K562 (cell line): ENCODE measurements at regions not wholly inside any gene's neighbourhood (a gene's known extent, or its start where the extent isn't known, plus 50 kb on each side); places are given as distances from the start of the nearest gene placed in this dataset.

Experiments used
- ATAC-seq: fragments of 200-7000 bp; cut with Tn5 transposase; 3 replicates; pipeline ENCODE4 v1.9.1; 2020; ENCODE audit warnings: moderate library complexity
- BruUV-seq: library from RNA; stranded (reverse); fragments of 400-500 nt; replicated peaks from 2 replicates; lab custom pipeline; 2021; lab: Mats Ljungman, UMichigan
- CTCF ChIA-PET: fragments of 300-600 bp; formaldehyde crosslinking; extraction: SDS; loops from one replicate; lab custom pipeline; 2021; ENCODE audit warnings: low intra/inter-chr PET ratio; lab: Yijun Ruan, JAX
- POLR2A ChIA-PET: fragments of 300-600, 350-650 bp; sonication (Branson Sonifier 250); formaldehyde crosslinking; extraction: SDS; loops from one replicate; lab custom pipeline; 2021; ENCODE audit warnings: antibody characterized with exemption, inconsistent platforms; lab: Yijun Ruan, JAX
- DNase-seq, 4 experiments: peaks; one replicate each; pipeline versions ENCODE4 v3.0.0 to v3.0.0-alpha.2; 2011 to 2018; ENCODE audit warnings: low spot score in 3 of 4, mixed read lengths in 3 of 4; ENCODE audit errors: extremely low read depth in 1 of 4
- FAIRE-seq: peaks from 2 replicates; lab custom pipeline; 2011; peaks lifted over from hg19 to GRCh38; lab: Jason Lieb, UNC
- H2AFZ ChIP-seq: 2 replicates; pipeline ENCODE4 v1.6.0; 2011; ENCODE audit warnings: low read depth, low read length, control low read depth, inconsistent platforms
- H3K27ac ChIP-seq: fragments of 200-600 bp; 3 replicates; pipeline ENCODE4 v1.8.0; 2011; ENCODE audit warnings: low read depth, mild to moderate bottlenecking, control low read depth, inconsistent platforms, low read length, moderate library complexity, mixed read lengths; ENCODE audit errors: extremely low read depth
- H3K27me3 ChIP-seq, 2 experiments: fragments of 300-600 bp in 1 of 2; 2 replicates in 1 of 2; 3 replicates in 1 of 2; pipeline versions ENCODE4 v1.6.0 to v1.8.0; 2011; ENCODE audit warnings: inconsistent platforms in 2 of 2, low read length in 2 of 2, mild to moderate bottlenecking in 1 of 2, mixed read lengths in 1 of 2, moderate library complexity in 1 of 2; ENCODE audit not compliant: control insufficient read depth in 2 of 2, insufficient read depth in 2 of 2
- H3K36me3 ChIP-seq: fragments of 300-600 bp; 3 replicates; pipeline ENCODE4 v1.8.0; 2011; ENCODE audit warnings: mild to moderate bottlenecking, low read length, inconsistent platforms; ENCODE audit not compliant: control insufficient read depth, insufficient read depth
- H3K4me1 ChIP-seq, 2 experiments: fragments of 200-600 bp in 1 of 2; replicated peaks in 1 of 2; 2 replicates in 1 of 2; 3 replicates in 1 of 2; pipeline versions ENCODE4 v1.5.1 to v1.8.0; 2011; ENCODE audit warnings: inconsistent platforms in 2 of 2, low read length in 2 of 2, mild to moderate bottlenecking in 1 of 2, mixed read lengths in 1 of 2, moderate library complexity in 1 of 2; ENCODE audit not compliant: control insufficient read depth in 2 of 2, insufficient read depth in 2 of 2
- H3K4me2 ChIP-seq: 2 replicates; pipeline ENCODE4 v1.6.1; 2011; ENCODE audit warnings: low read length, control low read depth, inconsistent platforms, mixed read lengths; ENCODE audit not compliant: insufficient read depth
- H3K4me3 ChIP-seq: fragments of 200-600 bp; sonication (generic), shearing (Covaris generic); 2 replicates; pipeline ENCODE4 v1.5.1; 2016; ENCODE audit warnings: control low read depth, inconsistent platforms
- H3K79me2 ChIP-seq: fragments of 200-600 bp; 3 replicates; pipeline ENCODE4 v1.8.0; 2011; ENCODE audit warnings: low read length, inconsistent platforms; ENCODE audit not compliant: control insufficient read depth, insufficient read depth
- H3K9ac ChIP-seq, 2 experiments: 2 replicates each; pipeline versions ENCODE4 v1.6.0 to v1.6.1; 2011; ENCODE audit warnings: low read depth in 2 of 2, low read length in 2 of 2, control low read depth in 1 of 2, inconsistent platforms in 1 of 2, mild to moderate bottlenecking in 1 of 2, mixed read lengths in 1 of 2; ENCODE audit not compliant: insufficient read depth in 1 of 2
- H3K9me1 ChIP-seq: one replicate; pipeline ENCODE4 v1.6.0; 2011; ENCODE audit warnings: inconsistent platforms, mild to moderate bottlenecking, low read length, moderate library complexity; ENCODE audit not compliant: control insufficient read depth, insufficient read depth
- H3K9me3 ChIP-seq: replicated peaks from 2 replicates; pipeline ENCODE4 v1.5.1; 2011; ENCODE audit warnings: low read depth, low read length, inconsistent platforms; ENCODE audit not compliant: control insufficient read depth, insufficient read depth
- H4K20me1 ChIP-seq: replicated peaks from 2 replicates; pipeline ENCODE4 v1.6.1; 2011; ENCODE audit warnings: low read length, inconsistent platforms, mixed read lengths; ENCODE audit not compliant: control insufficient read depth, insufficient read depth
- C11orf30 ChIP-seq: fragments of 450-650 bp; IDR thresholded peaks from 2 replicates; pipeline ENCODE4 v1.6.1; 2016; ENCODE audit warnings: low read depth, mild to moderate bottlenecking
- EGR1 ChIP-seq: fragments of 450-650 bp; conservative IDR thresholded peaks from 2 replicates; pipeline ENCODE4 v1.6.1; 2017; ENCODE audit warnings: mild to moderate bottlenecking
- FOSL1 ChIP-seq: fragments of 200-800 bp; sonication (Bioruptor generic); conservative IDR thresholded peaks from 2 replicates; pipeline ENCODE4 v1.6.1; 2016; ENCODE audit warnings: missing genetic modification characterization, missing compliant biosample characterization
- FOXA1 ChIP-seq: fragments of 450-650 bp; IDR thresholded peaks from 2 replicates; pipeline ENCODE4 v1.6.1; 2016; ENCODE audit warnings: mild to moderate bottlenecking, borderline replicate concordance
- JUND ChIP-seq, 2 experiments: IDR thresholded peaks; 2 replicates in 1 of 2; 3 replicates in 1 of 2; pipeline ENCODE4 v1.6.1; 2011; ENCODE audit warnings: borderline replicate concordance in 2 of 2, low read depth in 2 of 2, low read length in 2 of 2, improper control_type of control experiment in 1 of 2, missing biosample characterization in 1 of 2, missing genetic modification characterization in 1 of 2, missing genetic modification reagents in 1 of 2
- KAT2B ChIP-seq: IDR thresholded peaks from one replicate; pipeline ENCODE4 v1.6.1; 2012; ENCODE audit warnings: low read depth, mild to moderate bottlenecking, control low read depth, inconsistent platforms, low read length, moderate library complexity
- PTBP1 ChIP-seq: fragments of 200-400 bp; formaldehyde crosslinking; IDR thresholded peaks from 2 replicates; pipeline ENCODE4 v1.6.1; 2017; ENCODE audit warnings: low read depth, low read length
- SMARCA5 ChIP-seq: fragments of 450-650 bp; IDR thresholded peaks from 2 replicates; pipeline ENCODE4 v1.6.1; 2016
- SMARCE1 ChIP-seq: fragments of 450-650 bp; IDR thresholded peaks from 2 replicates; pipeline ENCODE4 v1.7.1; 2016; ENCODE audit warnings: mild to moderate bottlenecking
- XRCC5 ChIP-seq: fragments of 200-400 bp; formaldehyde crosslinking; IDR thresholded peaks from 2 replicates; pipeline ENCODE4 v1.6.1; 2017; ENCODE audit warnings: low read depth, mild to moderate bottlenecking, low read length
- ZNF146 ChIP-seq: IDR thresholded peaks from one replicate; pipeline ENCODE4 v1.6.1; 2018; ENCODE audit warnings: missing compliant biosample characterization; ENCODE audit not compliant: unreplicated experiment
- ZNF224 ChIP-seq: sonication (generic); formaldehyde crosslinking; IDR thresholded peaks from 2 replicates; pipeline ENCODE4 v1.8.0; 2022; ENCODE audit warnings: mild to moderate bottlenecking, missing genetic modification reagents
- ZNF316 ChIP-seq: fragments of 450-650 bp; IDR thresholded peaks from 2 replicates; pipeline ENCODE4 v1.6.1; 2016
- ZNF609 ChIP-seq: sonication (generic); formaldehyde crosslinking; IDR thresholded peaks from 2 replicates; pipeline ENCODE4 v1.8.1; 2023; ENCODE audit warnings: missing genetic modification reagents, mild to moderate bottlenecking, borderline replicate concordance
- ZNF707 ChIP-seq: fragments of 250-450 bp; sonication (Bioruptor Pico); conservative IDR thresholded peaks from 2 replicates; pipeline ENCODE4 v1.8.0; 2022; ENCODE audit warnings: inconsistent platforms, mild to moderate bottlenecking, moderate library complexity
- WGBS: fragments of 100-300 bp; shearing (Covaris generic); methylation state at CpG from one replicate; pipeline ENCODE4 v1.1.6; 2016; ENCODE audit warnings: low coverage, mixed read lengths; ENCODE audit not compliant: insufficient coverage; ENCODE audit errors: missing lambda C conversion rate; 5-methylcytosine and 5-hydroxymethylcytosine counted together
- in situ Hi-C: fragments of 300-500 bp; cut with MboI; formaldehyde crosslinking; loops from 4 replicates; pipeline ENCODE4 v1.15.0; 2018; ENCODE audit warnings: inconsistent platforms, mixed read lengths
- intact Hi-C: fragments of 100-400 bp; cut with micrococcal nuclease; formaldehyde crosslinking; loops from 2 replicates; pipeline ENCODE4 v1.14.2; 2022
- TF ChIP-seq, protein P1 (sequence below): fragments of 450-650 bp; IDR thresholded peaks from 2 replicates; pipeline ENCODE4 v1.6.1; 2018; ENCODE audit not compliant: partially characterized antibody

GRCh38 chr21:24470852-24471251 lies 1136.4 kb downstream of the MRPL39 start (continued):
- TF ChIP-seq, protein P1, sequence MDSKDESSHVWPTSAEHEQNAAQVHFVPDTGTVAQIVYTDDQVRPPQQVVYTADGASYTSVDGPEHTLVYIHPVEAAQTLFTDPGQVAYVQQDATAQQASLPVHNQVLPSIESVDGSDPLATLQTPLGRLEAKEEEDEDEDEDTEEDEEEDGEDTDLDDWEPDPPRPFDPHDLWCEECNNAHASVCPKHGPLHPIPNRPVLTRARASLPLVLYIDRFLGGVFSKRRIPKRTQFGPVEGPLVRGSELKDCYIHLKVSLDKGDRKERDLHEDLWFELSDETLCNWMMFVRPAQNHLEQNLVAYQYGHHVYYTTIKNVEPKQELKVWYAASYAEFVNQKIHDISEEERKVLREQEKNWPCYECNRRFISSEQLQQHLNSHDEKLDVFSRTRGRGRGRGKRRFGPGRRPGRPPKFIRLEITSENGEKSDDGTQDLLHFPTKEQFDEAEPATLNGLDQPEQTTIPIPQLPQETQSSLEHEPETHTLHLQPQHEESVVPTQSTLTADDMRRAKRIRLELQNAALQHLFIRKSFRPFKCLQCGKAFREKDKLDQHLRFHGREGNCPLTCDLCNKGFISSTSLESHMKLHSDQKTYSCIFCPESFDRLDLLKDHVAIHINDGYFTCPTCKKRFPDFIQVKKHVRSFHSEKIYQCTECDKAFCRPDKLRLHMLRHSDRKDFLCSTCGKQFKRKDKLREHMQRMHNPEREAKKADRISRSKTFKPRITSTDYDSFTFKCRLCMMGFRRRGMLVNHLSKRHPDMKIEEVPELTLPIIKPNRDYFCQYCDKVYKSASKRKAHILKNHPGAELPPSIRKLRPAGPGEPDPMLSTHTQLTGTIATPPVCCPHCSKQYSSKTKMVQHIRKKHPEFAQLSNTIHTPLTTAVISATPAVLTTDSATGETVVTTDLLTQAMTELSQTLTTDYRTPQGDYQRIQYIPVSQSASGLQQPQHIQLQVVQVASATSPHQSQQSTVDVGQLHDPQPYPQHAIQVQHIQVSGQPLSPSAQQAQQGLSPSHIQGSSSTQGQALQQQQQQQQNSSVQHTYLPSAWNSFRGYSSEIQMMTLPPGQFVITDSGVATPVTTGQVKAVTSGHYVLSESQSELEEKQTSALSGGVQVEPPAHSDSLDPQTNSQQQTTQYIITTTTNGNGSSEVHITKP: no peak
- TF ChIP-seq PTBP1: no peak

DNA sequence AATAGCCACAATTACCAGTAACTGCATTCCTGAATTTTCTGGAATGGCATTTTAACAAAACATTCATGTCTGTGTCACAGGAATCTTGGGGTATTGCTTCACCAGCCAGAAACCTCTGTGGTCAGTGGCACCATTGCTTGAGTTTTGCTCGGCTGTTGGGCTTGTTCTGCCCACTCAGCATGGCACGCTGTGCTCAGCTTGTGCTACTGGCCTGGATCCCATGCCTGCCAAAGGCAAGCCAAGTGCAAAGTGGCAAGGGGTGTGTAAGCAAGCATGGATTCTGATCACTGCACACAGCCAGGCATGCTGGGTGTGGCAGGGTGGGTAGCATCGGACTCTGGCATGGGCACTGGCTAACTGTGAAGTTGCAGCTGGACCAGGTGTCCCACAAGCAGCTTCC lies 1150.9 kb downstream of the MRPL39 start:
- H3K27ac ChIP-seq: no peak overlapping the region
- H3K79me2 ChIP-seq: no peaks in the 10 kb centered on the region
- ATAC-seq: no peak
- no peaks in the 10 kb centered on the region for H4K20me1 ChIP-seq
- ChIA-PET CTCF (no interaction called here), POLR2A (no interaction called here)
- 3% methylated on average over 3 of the region's 3 CpGs for WGBS
- no peaks in the 10 kb centered on the region for H3K9me1 ChIP-seq
- no peak overlapping the region for H2AFZ ChIP-seq
- H3K9ac ChIP-seq: no peak overlapping the region
- no peaks in the 10 kb centered on the region for H3K27me3 ChIP-seq
- intact Hi-C loops: no loop called here
- H3K4me2 ChIP-seq: no peak overlapping the region
- H3K9me3 ChIP-seq: no peaks in the 10 kb centered on the region
- BruUV-seq: no TSS peak
- FAIRE-seq: no peak
- no peaks in the 10 kb centered on the region for H3K36me3 ChIP-seq
- H3K4me1 ChIP-seq: no peaks in the 10 kb centered on the region
- no peak for DNase-seq
- H3K4me3 ChIP-seq: no peak overlapping the region
- in situ Hi-C loops: no loop called here
- TF ChIP-seq C11orf30 (no peak), ZNF609 (CRISPR knock-in tag) (no peak), ZNF316 (no peak), ZNF146 (CRISPR knock-in tag) (no peak), ZNF224 (no peak), FOXA1 (no peak), FOSL1 (tag) (no peak), SMARCA5 (no peak), KAT2B (no peak), JUND (IDR thresholded peaks at IDR 0.05; ENCODE audit: borderline replicate concordance, low read depth, low read length) (no peak), JUND (tag; IDR thresholded peaks at IDR 0.05; ENCODE audit: borderline replicate concordance, low read depth, low read length) (no peak), XRCC5 (no peak), EGR1 (no peak), SMARCE1 (no peak), ZNF707 (CRISPR knock-in tag) (no peak)
